ENCODE measurements at regions not wholly inside any gene's neighbourhood (a gene's known extent, or its start where the extent isn't known, plus 50 kb on each side); places are given as distances from the start of the nearest gene placed in this dataset.

DNA sequence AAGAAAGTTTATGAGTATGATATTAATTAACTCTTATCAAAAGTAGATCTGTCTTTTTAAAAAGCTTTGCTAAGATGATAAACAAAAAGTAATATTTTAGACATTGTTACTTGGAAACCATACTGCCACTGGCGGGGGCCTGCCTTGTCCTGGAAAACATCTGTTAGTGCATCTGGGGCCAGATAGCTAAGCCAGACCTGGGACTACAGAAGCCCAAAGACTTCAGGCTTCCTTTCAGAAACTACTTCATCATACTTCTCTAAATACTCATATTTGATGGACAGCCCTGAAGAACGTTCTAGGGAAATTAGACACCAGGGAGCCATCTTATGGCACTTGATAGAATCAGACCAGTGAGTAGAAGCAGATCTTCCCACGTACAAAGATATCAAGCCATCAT, 795.4 kb upstream of the SEMA6D start:
- Histone ChIP-seq H3K27ac (ENCODE audit: low read depth, low read length, poor library complexity, severe bottlenecking) (no peak overlapping the region), H3K4me1 (ENCODE audit: insufficient read depth, low read length, severe bottlenecking) (no peaks in the 10 kb centered on the region), H3K27me3 (ENCODE audit: insufficient read depth, low read length) (no peaks in the 10 kb centered on the region), H3K79me2 (ENCODE audit: insufficient read depth, low read length) (no peaks in the 10 kb centered on the region), H4K20me1 (ENCODE audit: insufficient read depth, low read length) (no peaks in the 10 kb centered on the region), H3K36me3 (ENCODE audit: insufficient read depth, low read length) (no peaks in the 10 kb centered on the region), H3K4me2 (ENCODE audit: low read length) (no peak overlapping the region), H3K4me3 (ENCODE audit: low read depth, low read length, poor library complexity, severe bottlenecking) (no peak overlapping the region), H2AFZ (ENCODE audit: low read length) (no peak overlapping the region), H3F3A (ENCODE audit: insufficient read depth, low read length) (no peaks in the 10 kb centered on the region), H3K9ac (ENCODE audit: low read length) (no peak overlapping the region), H3K9me2 (ENCODE audit: low read depth, low read length) (no peaks in the 10 kb centered on the region), H3K9me3 (ENCODE audit: low read length) (no peaks in the 10 kb centered on the region)
- TF ChIP-seq EZH2 (IDR thresholded peaks at IDR 0.05; ENCODE audit: borderline replicate concordance, low read length): no peak
- TF ChIP-seq, protein P1, sequence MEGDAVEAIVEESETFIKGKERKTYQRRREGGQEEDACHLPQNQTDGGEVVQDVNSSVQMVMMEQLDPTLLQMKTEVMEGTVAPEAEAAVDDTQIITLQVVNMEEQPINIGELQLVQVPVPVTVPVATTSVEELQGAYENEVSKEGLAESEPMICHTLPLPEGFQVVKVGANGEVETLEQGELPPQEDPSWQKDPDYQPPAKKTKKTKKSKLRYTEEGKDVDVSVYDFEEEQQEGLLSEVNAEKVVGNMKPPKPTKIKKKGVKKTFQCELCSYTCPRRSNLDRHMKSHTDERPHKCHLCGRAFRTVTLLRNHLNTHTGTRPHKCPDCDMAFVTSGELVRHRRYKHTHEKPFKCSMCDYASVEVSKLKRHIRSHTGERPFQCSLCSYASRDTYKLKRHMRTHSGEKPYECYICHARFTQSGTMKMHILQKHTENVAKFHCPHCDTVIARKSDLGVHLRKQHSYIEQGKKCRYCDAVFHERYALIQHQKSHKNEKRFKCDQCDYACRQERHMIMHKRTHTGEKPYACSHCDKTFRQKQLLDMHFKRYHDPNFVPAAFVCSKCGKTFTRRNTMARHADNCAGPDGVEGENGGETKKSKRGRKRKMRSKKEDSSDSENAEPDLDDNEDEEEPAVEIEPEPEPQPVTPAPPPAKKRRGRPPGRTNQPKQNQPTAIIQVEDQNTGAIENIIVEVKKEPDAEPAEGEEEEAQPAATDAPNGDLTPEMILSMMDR (IDR thresholded peaks at IDR 0.05; ENCODE audit: low read length): no peak

DNA sequence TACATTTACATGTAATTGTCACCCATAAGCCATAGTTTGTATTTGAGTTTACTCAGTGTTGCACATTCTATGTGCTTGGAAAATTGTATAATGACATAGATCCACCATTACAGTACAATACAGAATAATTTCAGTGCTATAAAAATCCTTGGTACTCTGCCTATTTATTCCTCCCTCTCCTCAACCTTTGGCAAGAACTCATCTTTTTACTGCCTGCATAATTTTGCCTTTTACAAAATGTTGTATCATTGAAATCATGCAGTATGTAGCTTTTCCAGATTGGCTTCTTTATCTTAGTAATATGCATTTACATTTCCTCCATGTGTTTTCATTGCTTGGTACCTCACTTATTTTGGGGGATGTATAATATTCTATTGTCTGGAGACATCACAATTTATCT, 786.9 kb upstream of the SEMA6D start:
- H3K4me2 ChIP-seq (ENCODE audit: low read length): no peak overlapping the region
- no peaks in the 10 kb centered on the region for H3K27me3 ChIP-seq (ENCODE audit: insufficient read depth, low read length)
- H2AFZ ChIP-seq (ENCODE audit: low read length): no peak overlapping the region
- H3K4me1 ChIP-seq (ENCODE audit: insufficient read depth, low read length, severe bottlenecking): no peaks in the 10 kb centered on the region
- no peak overlapping the region for H3K9ac ChIP-seq (ENCODE audit: low read length)
- H3K36me3 ChIP-seq (ENCODE audit: insufficient read depth, low read length): no peaks in the 10 kb centered on the region
- H3K9me2 ChIP-seq (ENCODE audit: low read depth, low read length): no peaks in the 10 kb centered on the region
- H3K79me2 ChIP-seq (ENCODE audit: insufficient read depth, low read length): no peaks in the 10 kb centered on the region
- no peak for TF ChIP-seq EZH2 (IDR thresholded peaks at IDR 0.05; ENCODE audit: borderline replicate concordance, low read length)
- TF ChIP-seq, protein P1 (IDR thresholded peaks at IDR 0.05; ENCODE audit: low read length): no peak
- no peaks in the 10 kb centered on the region for H3F3A ChIP-seq (ENCODE audit: insufficient read depth, low read length)
- no peak overlapping the region for H3K4me3 ChIP-seq (ENCODE audit: low read depth, low read length, poor library complexity, severe bottlenecking)
- no peak overlapping the region for H3K27ac ChIP-seq (ENCODE audit: low read depth, low read length, poor library complexity, severe bottlenecking)
- H3K9me3 ChIP-seq (ENCODE audit: low read length): no peaks in the 10 kb centered on the region
- no peaks in the 10 kb centered on the region for H4K20me1 ChIP-seq (ENCODE audit: insufficient read depth, low read length)

DNA sequence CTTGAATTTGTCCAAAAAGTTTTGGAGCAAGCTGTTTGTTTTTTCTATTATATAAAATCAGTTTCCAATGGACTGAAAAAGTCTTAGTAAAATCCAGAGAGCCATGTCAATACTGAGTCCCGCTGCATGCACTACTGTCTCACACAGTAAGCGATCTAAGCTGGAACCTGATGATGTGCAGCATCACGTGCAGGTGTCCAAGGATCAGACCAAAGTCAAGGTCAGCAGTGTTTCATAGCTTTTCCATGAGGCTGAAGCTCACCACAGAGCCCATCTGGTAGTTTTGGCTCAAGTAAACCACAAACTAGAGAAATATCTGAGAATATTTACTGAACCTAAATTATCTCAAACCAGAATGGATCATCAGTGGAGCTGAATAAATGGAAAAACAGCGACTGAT, 784.0 kb upstream of the SEMA6D start:
- Histone ChIP-seq H3K36me3 (ENCODE audit: insufficient read depth, low read length) (no peaks in the 10 kb centered on the region), H3K4me1 (ENCODE audit: insufficient read depth, low read length, severe bottlenecking) (no peaks in the 10 kb centered on the region), H3K9me3 (ENCODE audit: low read length) (no peaks in the 10 kb centered on the region), H3K4me2 (ENCODE audit: low read length) (no peak overlapping the region), H3K27ac (ENCODE audit: low read depth, low read length, poor library complexity, severe bottlenecking) (no peak overlapping the region), H3K9ac (ENCODE audit: low read length) (no peak overlapping the region), H3K79me2 (ENCODE audit: insufficient read depth, low read length) (no peaks in the 10 kb centered on the region), H4K20me1 (ENCODE audit: insufficient read depth, low read length) (no peaks in the 10 kb centered on the region), H3K9me2 (ENCODE audit: low read depth, low read length) (no peaks in the 10 kb centered on the region), H3F3A (ENCODE audit: insufficient read depth, low read length) (no peaks in the 10 kb centered on the region), H3K27me3 (ENCODE audit: insufficient read depth, low read length) (no peaks in the 10 kb centered on the region), H3K4me3 (ENCODE audit: low read depth, low read length, poor library complexity, severe bottlenecking) (no peak overlapping the region), H2AFZ (ENCODE audit: low read length) (no peak overlapping the region)
- TF ChIP-seq, protein P1 (IDR thresholded peaks at IDR 0.05; ENCODE audit: low read length): no peak
- no peak for TF ChIP-seq EZH2 (IDR thresholded peaks at IDR 0.05; ENCODE audit: borderline replicate concordance, low read length)
